Neural crest cell (in vitro differentiated cells): ENCODE measurements at regions not wholly inside any gene's neighbourhood (a gene's known extent, or its start where the extent isn't known, plus 50 kb on each side); places are given as distances from the start of the nearest gene placed in this dataset.

Source experiments
- DNase-seq: peaks from one replicate; pipeline ENCODE4 v3.0.0; 2021; ENCODE audit warnings: low read depth, mixed read lengths, low spot score
- H3K27ac Mint-ChIP-seq: one replicate; pipeline ENCODE4 v1.8.0; 2021; ENCODE audit warnings: mild to moderate bottlenecking, mixed read lengths; ENCODE audit not compliant: unreplicated experiment
- H3K27me3 Mint-ChIP-seq: 2 replicates; pipeline ENCODE4 v1.8.0; 2021; ENCODE audit warnings: low read depth, mild to moderate bottlenecking, mixed read lengths
- H3K36me3 Mint-ChIP-seq: 2 replicates; pipeline ENCODE4 v1.8.0; 2021; ENCODE audit warnings: low read depth, mild to moderate bottlenecking, mixed read lengths
- H3K4me1 Mint-ChIP-seq: 2 replicates; pipeline ENCODE4 v1.8.0; 2021; ENCODE audit warnings: mixed read lengths
- H3K4me3 Mint-ChIP-seq: one replicate; pipeline ENCODE4 v1.8.0; 2021; ENCODE audit warnings: mild to moderate bottlenecking, mixed read lengths
- H3K9me3 Mint-ChIP-seq: 2 replicates; pipeline ENCODE4 v1.8.0; 2021; ENCODE audit warnings: mixed read lengths
- TF ChIP-seq, protein P1 (sequence below): fragments of 200-600 bp; sonication (generic); conservative IDR thresholded peaks from 2 replicates; pipeline ENCODE4 v1.5.0; 2021; ENCODE audit warnings: antibody characterized with exemption, mild to moderate bottlenecking

- Mint-ChIP-seq H3K4me1 (peaks cover 9% of the 10 kb centered on the region), H3K9me3 (peaks cover 2% of the 10 kb centered on the region), H3K27me3 (no peaks in the 10 kb centered on the region), H3K27ac (no peak overlapping the region), H3K36me3 (no peaks in the 10 kb centered on the region), H3K4me3 (no peak overlapping the region)
- TF ChIP-seq, protein P1, sequence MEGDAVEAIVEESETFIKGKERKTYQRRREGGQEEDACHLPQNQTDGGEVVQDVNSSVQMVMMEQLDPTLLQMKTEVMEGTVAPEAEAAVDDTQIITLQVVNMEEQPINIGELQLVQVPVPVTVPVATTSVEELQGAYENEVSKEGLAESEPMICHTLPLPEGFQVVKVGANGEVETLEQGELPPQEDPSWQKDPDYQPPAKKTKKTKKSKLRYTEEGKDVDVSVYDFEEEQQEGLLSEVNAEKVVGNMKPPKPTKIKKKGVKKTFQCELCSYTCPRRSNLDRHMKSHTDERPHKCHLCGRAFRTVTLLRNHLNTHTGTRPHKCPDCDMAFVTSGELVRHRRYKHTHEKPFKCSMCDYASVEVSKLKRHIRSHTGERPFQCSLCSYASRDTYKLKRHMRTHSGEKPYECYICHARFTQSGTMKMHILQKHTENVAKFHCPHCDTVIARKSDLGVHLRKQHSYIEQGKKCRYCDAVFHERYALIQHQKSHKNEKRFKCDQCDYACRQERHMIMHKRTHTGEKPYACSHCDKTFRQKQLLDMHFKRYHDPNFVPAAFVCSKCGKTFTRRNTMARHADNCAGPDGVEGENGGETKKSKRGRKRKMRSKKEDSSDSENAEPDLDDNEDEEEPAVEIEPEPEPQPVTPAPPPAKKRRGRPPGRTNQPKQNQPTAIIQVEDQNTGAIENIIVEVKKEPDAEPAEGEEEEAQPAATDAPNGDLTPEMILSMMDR = no peak
- no peak for DNase-seq
Measured at GRCh38 chr10:105834261-105835059, 1193.4 kb downstream of the SORCS3 start.

- Mint-ChIP-seq H3K4me1 (no peaks in the 10 kb centered on the region), H3K27ac (no peak overlapping the region), H3K36me3 (no peaks in the 10 kb centered on the region), H3K4me3 (no peak overlapping the region), H3K27me3 (no peaks in the 10 kb centered on the region), H3K9me3 (peaks cover 7% of the 10 kb centered on the region)
- TF ChIP-seq, protein P1 = no peak
- DNase-seq = no peak
Measured at GRCh38 chr10:105827133-105827532, 1186.0 kb downstream of the SORCS3 start.

GRCh38 chr10:105807935-105808587 is 1167.0 kb downstream of the SORCS3 start:
- H3K36me3 Mint-ChIP-seq = no peaks in the 10 kb centered on the region
- H3K4me3 Mint-ChIP-seq = no peak overlapping the region
- no peak overlapping the region for H3K27ac Mint-ChIP-seq
- no peaks in the 10 kb centered on the region for H3K4me1 Mint-ChIP-seq
- no peak for DNase-seq
- no peaks in the 10 kb centered on the region for H3K27me3 Mint-ChIP-seq
- TF ChIP-seq, protein P1 = no peak
- peaks cover 3% of the 10 kb centered on the region for H3K9me3 Mint-ChIP-seq

- Mint-ChIP-seq H3K4me3 (no peak overlapping the region), H3K9me3 (peaks cover 3% of the 10 kb centered on the region), H3K27ac (no peak overlapping the region), H3K27me3 (no peaks in the 10 kb centered on the region), H3K36me3 (no peaks in the 10 kb centered on the region), H3K4me1 (peaks cover 5% of the 10 kb centered on the region)
- DNase-seq = no peak
- TF ChIP-seq, protein P1 = no peak
Measured at GRCh38 chr10:105803206-105803605, 1162.1 kb downstream of the SORCS3 start.

GRCh38 chr10:105800641-105801040 is 1159.6 kb downstream of the SORCS3 start:
- Mint-ChIP-seq H3K9me3 (no peaks in the 10 kb centered on the region), H3K36me3 (no peaks in the 10 kb centered on the region), H3K4me1 (peaks cover 13% of the 10 kb centered on the region), H3K27ac (no peak overlapping the region), H3K4me3 (no peak overlapping the region), H3K27me3 (no peaks in the 10 kb centered on the region)
- DNase-seq = no peak
- TF ChIP-seq, protein P1 = no peak
